IMR-90 (cell line): ENCODE measurements at regions not wholly inside any gene's neighbourhood (a gene's known extent, or its start where the extent isn't known, plus 50 kb on each side); places are given as distances from the start of the nearest gene placed in this dataset.
A peak's percentile ranks its signal among the peaks of the same experiment; 100 is the strongest.

ENCODE experiments used
- ATAC-seq: fragments of 200-7000 bp; cut with Tn5 transposase; 2 replicates; pipeline ENCODE4 v1.9.1; 2020; ENCODE audit warnings: low read depth, mild to moderate bottlenecking, moderate library complexity
- BruUV-seq: library from RNA; stranded (reverse); fragments of 400-500 nt; replicated peaks from 2 replicates; lab custom pipeline; 2021; lab: Mats Ljungman, UMichigan
- CTCF ChIA-PET: fragments of 300-600 bp; formaldehyde crosslinking; extraction: SDS; loops from one replicate; lab custom pipeline; 2021; ENCODE audit warnings: antibody characterized with exemption; lab: Yijun Ruan, JAX
- POLR2A ChIA-PET: fragments of 300-600 bp; sonication (Branson Sonifier 250); formaldehyde crosslinking; loops from one replicate; lab custom pipeline; 2022; ENCODE audit warnings: antibody characterized with exemption; ENCODE audit not compliant: unreplicated experiment; lab: Charles Lee
- DNase-seq: peaks from one replicate; pipeline ENCODE4 v3.0.0; 2013
- H2AFZ ChIP-seq: replicated peaks from 2 replicates; pipeline ENCODE3; 2013; ENCODE audit warnings: low read length, mild to moderate bottlenecking; ENCODE audit not compliant: poor library complexity
- H2AK5ac ChIP-seq: 2 replicates; pipeline ENCODE4 v1.6.1; 2013; ENCODE audit warnings: low read depth, low read length, inconsistent platforms
- H2AK9ac ChIP-seq: replicated peaks from 2 replicates; pipeline ENCODE3; 2013; ENCODE audit warnings: mild to moderate bottlenecking, low read depth, low read length, moderate library complexity; ENCODE audit not compliant: poor library complexity
- H2BK120ac ChIP-seq: 2 replicates; pipeline ENCODE4 v1.6.1; 2013; ENCODE audit warnings: low read depth, low read length, inconsistent platforms
- H2BK15ac ChIP-seq: 3 replicates; pipeline ENCODE4 v1.6.1; 2013; ENCODE audit warnings: low read depth, low read length, inconsistent platforms
- H2BK20ac ChIP-seq: 2 replicates; pipeline ENCODE4 v1.6.1; 2013; ENCODE audit warnings: low read depth, mild to moderate bottlenecking, inconsistent platforms, low read length, moderate library complexity
- H2BK5ac ChIP-seq: 2 replicates; pipeline ENCODE4 v1.6.1; 2013; ENCODE audit warnings: mild to moderate bottlenecking, low read depth, low read length, inconsistent platforms; ENCODE audit not compliant: poor library complexity, severe bottlenecking
- H3K14ac ChIP-seq: replicated peaks from 2 replicates; pipeline ENCODE4 v1.6.1; 2013; ENCODE audit warnings: low read depth, low read length, inconsistent platforms
- H3K18ac ChIP-seq: 2 replicates; pipeline ENCODE4 v1.6.1; 2013; ENCODE audit warnings: low read depth, low read length, control low read depth
- H3K23ac ChIP-seq: 2 replicates; pipeline ENCODE4 v1.6.1; 2013; ENCODE audit warnings: low read depth, low read length, inconsistent platforms
- H3K27ac ChIP-seq: 2 replicates; pipeline ENCODE4 v1.5.1; 2013; ENCODE audit warnings: mild to moderate bottlenecking, control low read depth, low read length; ENCODE audit not compliant: insufficient read depth
- H3K27me3 ChIP-seq: 2 replicates; pipeline ENCODE4 v1.6.1; 2013; ENCODE audit warnings: low read length; ENCODE audit not compliant: control insufficient read depth, insufficient read depth
- H3K36me3 ChIP-seq: 2 replicates; pipeline ENCODE4 v1.6.1; 2013; ENCODE audit warnings: low read length, mixed read lengths; ENCODE audit not compliant: control insufficient read depth, insufficient read depth
- H3K4ac ChIP-seq: 2 replicates; pipeline ENCODE4 v1.6.1; 2013; ENCODE audit warnings: low read depth, low read length, inconsistent platforms
- H3K4me1 ChIP-seq: 2 replicates; pipeline ENCODE4 v1.6.1; 2013; ENCODE audit warnings: low read length, mixed read lengths; ENCODE audit not compliant: control insufficient read depth, insufficient read depth
- H3K4me2 ChIP-seq: 2 replicates; pipeline ENCODE4 v1.6.1; 2013; ENCODE audit warnings: low read depth, mild to moderate bottlenecking, control low read depth, low read length, moderate library complexity
- H3K4me3 ChIP-seq: 2 replicates; pipeline ENCODE4 v1.5.1; 2013; ENCODE audit warnings: low read depth, mild to moderate bottlenecking, control low read depth, low read length, moderate library complexity; ENCODE audit not compliant: insufficient read depth
- H3K56ac ChIP-seq: 2 replicates; pipeline ENCODE4 v1.6.1; 2013; ENCODE audit warnings: low read length, inconsistent platforms; ENCODE audit not compliant: insufficient read depth; ENCODE audit errors: extremely low read depth
- H3K79me1 ChIP-seq, 2 experiments: 2 replicates each; pipeline ENCODE4 v1.6.1; 2013; ENCODE audit warnings: low read length in 2 of 2, inconsistent platforms in 1 of 2, low read depth in 1 of 2
- H3K9ac ChIP-seq: 2 replicates; pipeline ENCODE4 v1.6.1; 2013; ENCODE audit warnings: low read depth, low read length, control low read depth
- H3K9me1 ChIP-seq: 2 replicates; pipeline ENCODE4 v1.6.1; 2013; ENCODE audit warnings: low read length, inconsistent platforms; ENCODE audit not compliant: insufficient read depth
- H3K9me3 ChIP-seq: 2 replicates; pipeline ENCODE4 v1.6.1; 2013; ENCODE audit warnings: low read length; ENCODE audit not compliant: control insufficient read depth, insufficient read depth
- H4K20me1 ChIP-seq: 2 replicates; pipeline ENCODE4 v1.6.1; 2013; ENCODE audit warnings: low read length, inconsistent platforms; ENCODE audit not compliant: insufficient read depth
- H4K5ac ChIP-seq: 2 replicates; pipeline ENCODE4 v1.6.1; 2013; ENCODE audit warnings: mild to moderate bottlenecking, low read depth, low read length, control low read depth
- H4K8ac ChIP-seq, 2 experiments: 2 replicates each; pipeline ENCODE4 v1.6.1; 2013; ENCODE audit warnings: low read depth in 2 of 2, low read length in 2 of 2, control low read depth in 1 of 2, inconsistent platforms in 1 of 2
- H4K91ac ChIP-seq: 2 replicates; pipeline ENCODE4 v1.6.1; 2013; ENCODE audit warnings: low read depth, low read length, inconsistent platforms; ENCODE audit not compliant: insufficient read depth
- CEBPB ChIP-seq: IDR thresholded peaks from 2 replicates; pipeline ENCODE4 v1.6.1; 2012; ENCODE audit warnings: low read depth, low read length, improper control_type of control experiment
- CTCF ChIP-seq: conservative IDR thresholded peaks from 2 replicates; pipeline ENCODE4 v1.5.1; 2012; ENCODE audit warnings: mild to moderate bottlenecking, low read depth, low read length, improper control_type of control experiment
- MAFK ChIP-seq: IDR thresholded peaks from 2 replicates; pipeline ENCODE4 v1.6.1; 2012; ENCODE audit warnings: low read depth, low read length, improper control_type of control experiment
- WGBS, 2 experiments: methylation state at CpG; one replicate each; pipeline versions ENCODE4 v1.1.5 to v1.1.7; 2013; ENCODE audit warnings: missing lambda C conversion rate in 2 of 2; ENCODE audit not compliant: insufficient read length in 1 of 2; ENCODE audit errors: extremely low coverage in 2 of 2; 5-methylcytosine and 5-hydroxymethylcytosine counted together
- dilution Hi-C: fragments of 300-500 bp; cut with HindIII; formaldehyde crosslinking; loops from one replicate; pipeline ENCODE4 v1.14.3; 2018; ENCODE audit warnings: low sequenced_read_pairs; ENCODE audit not compliant: unreplicated experiment
- in situ Hi-C: fragments of 300-500 bp; cut with MboI; formaldehyde crosslinking; loops from 3 replicates; pipeline ENCODE4 v1.14.3; 2019; ENCODE audit warnings: low sequenced_read_pairs, inconsistent platforms, mixed read lengths
- intact Hi-C: fragments of 100-400 bp; cut with micrococcal nuclease; formaldehyde crosslinking; loops from 2 replicates; pipeline ENCODE4 v1.10.0; 2022

DNA sequence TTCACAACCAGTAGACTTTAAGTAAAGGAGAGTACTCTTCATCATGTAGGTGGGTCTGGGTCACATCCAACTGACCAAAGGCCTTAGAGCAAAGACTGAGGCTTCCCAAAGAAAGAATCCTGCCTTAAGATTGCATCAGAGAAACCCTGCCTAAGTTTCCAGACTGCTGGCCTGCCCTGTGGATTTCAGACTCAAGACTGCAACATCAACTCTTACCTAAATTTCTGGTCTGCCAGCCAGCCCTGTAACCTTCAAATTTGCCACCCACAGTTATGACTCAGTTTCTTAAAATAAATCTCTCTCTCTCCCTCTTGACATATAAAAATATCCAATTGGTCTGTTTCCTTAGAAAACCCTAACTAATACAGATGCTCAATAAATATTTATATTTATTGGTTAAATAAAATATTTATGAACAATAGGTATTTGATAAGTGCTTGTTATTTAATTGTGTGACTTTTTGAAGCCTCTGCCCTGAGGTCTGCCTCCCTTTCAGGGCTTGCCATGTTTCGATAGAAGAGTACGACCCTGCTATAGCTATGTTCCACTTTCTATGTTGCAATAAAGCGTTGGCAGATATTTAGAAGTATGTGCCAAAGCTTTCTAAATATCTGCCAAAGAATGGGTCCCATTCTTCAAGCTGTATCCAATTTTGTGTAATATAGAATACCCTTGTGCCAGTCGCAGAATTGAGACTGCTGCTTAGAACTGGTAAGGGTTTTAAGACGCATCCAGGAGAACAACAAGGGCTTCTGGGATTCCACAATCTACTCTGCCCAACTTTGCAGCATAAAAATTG lies 65.7 kb downstream of the TMEM30B start:
- H3K4me3 ChIP-seq, result no peak overlapping the region
- ATAC-seq (0 out of 2 replicates have a peak, but pooled peaks have one; percentile 16), DNase-seq (peak; percentile 45)
- H2BK20ac ChIP-seq, result peak overlapping the region; percentile 87; the same call in 1 of the 2 replicates
- H2BK5ac ChIP-seq, result peak overlapping the region; percentile 5
- H3K79me1 ChIP-seq, result no peaks in the 10 kb centered on the region
- H2AFZ ChIP-seq, result no peak overlapping the region
- dilution Hi-C loops (no loop called here), intact Hi-C loops (no loop called here), in situ Hi-C loops (no loop called here)
- peak overlapping the region; percentile 66 for H3K23ac ChIP-seq
- no peak overlapping the region for H3K4me2 ChIP-seq
- peak overlapping the region; percentile 89 for H2AK5ac ChIP-seq
- no peaks in the 10 kb centered on the region for H3K27me3 ChIP-seq
- peaks cover 10% of the 10 kb centered on the region; the same call in 1 of the 2 replicates for H3K9me1 ChIP-seq
- H4K8ac ChIP-seq, result peak overlapping the region; percentile 13 to 84; a peak in 2 of 4 replicates
- H2BK15ac ChIP-seq, result 0 out of 3 replicates have a peak overlapping the region, but pooled peaks have one; percentile 35
- H3K18ac ChIP-seq, result peak overlapping the region; percentile 9; the same call in 1 of the 2 replicates
- H3K56ac ChIP-seq, result no peak overlapping the region
- H4K91ac ChIP-seq, result peak overlapping the region; percentile 63
- peak overlapping the region; percentile 62 for H2BK120ac ChIP-seq
- H3K4ac ChIP-seq, result peak overlapping the region; percentile 84; the same call in 1 of the 2 replicates
- peaks cover 33% of the 10 kb centered on the region for H3K4me1 ChIP-seq
- TF ChIP-seq MAFK (no peak), CEBPB (peak; percentile 74), CTCF (no peak)
- no TSS peak for BruUV-seq
- WGBS, 2 experiments, result no CpG with 5 or more reads among the region's 5 CpGs
- CTCF ChIA-PET, result interaction anchor here (0.6 kb wide), 1 partner anchor 1032 kb away, joined by 3 read pairs; no protein-coding TSS in a partner anchor
- H4K20me1 ChIP-seq, result no peaks in the 10 kb centered on the region
- peak overlapping the region; percentile 89 for H3K14ac ChIP-seq
- H2AK9ac ChIP-seq, result no peak overlapping the region
- 0 out of 2 replicates have a peak overlapping the region, but pooled peaks have one; percentile 30 for H3K9ac ChIP-seq
- H3K27ac ChIP-seq, result no peak overlapping the region
- no peaks in the 10 kb centered on the region for H3K9me3 ChIP-seq
- POLR2A ChIA-PET, result no interaction called here
- no peaks in the 10 kb centered on the region for H3K36me3 ChIP-seq
- H4K5ac ChIP-seq, result peak overlapping the region; percentile 34; the same call in 1 of the 2 replicates
